Upper lobe of left lung (tissue), 6 donors: ENCODE measurements at regions not wholly inside any gene's neighbourhood (a gene's known extent, or its start where the extent isn't known, plus 50 kb on each side); places are given as distances from the start of the nearest gene placed in this dataset.

Source experiments
- ATAC-seq, 2 donors: fragments of 200-7000 bp; cut with Tn5 transposase; one replicate each; pipeline ENCODE4 v1.9.1; 2022; ENCODE audit warnings: mild to moderate bottlenecking in 2 of 2, moderate library complexity in 2 of 2; ENCODE audit not compliant: low FRiP score in 2 of 2
- DNase-seq, 2 donors: peaks; one replicate each; pipeline ENCODE4 v3.0.0-alpha.2; 2019 to 2020
- H3K27ac ChIP-seq, 4 donors: fragments of 200-600 bp; sonication (generic); one replicate each; pipeline ENCODE4 v1.5.1; 2016 to 2019
- H3K27me3 ChIP-seq, 4 donors: fragments of 200-600 bp; sonication (generic); one replicate each; pipeline ENCODE4 v1.5.1; 2017 to 2019
- H3K36me3 ChIP-seq, 4 donors: fragments of 200-600 bp; sonication (generic); one replicate each; pipeline ENCODE4 v1.5.1; 2016 to 2019
- H3K4me1 ChIP-seq, 4 donors: fragments of 200-600 bp; sonication (generic); one replicate each; pipeline ENCODE4 v1.5.1; 2018 to 2019
- H3K4me3 ChIP-seq, 4 donors: fragments of 200-600 bp; sonication (generic); one replicate each; pipeline ENCODE4 v1.5.1; 2017 to 2019; ENCODE audit warnings: mild to moderate bottlenecking in 2 of 4, moderate library complexity in 1 of 4
- H3K9me3 ChIP-seq, 4 donors: fragments of 200-600 bp; sonication (generic); one replicate each; pipeline ENCODE4 v1.5.1; 2018 to 2019
- EP300 ChIP-seq, 4 donors: sonication (generic); formaldehyde crosslinking; IDR thresholded peaks; one replicate each; pipeline ENCODE4 v1.5.1; 2017; ENCODE audit warnings: antibody characterized with exemption in 4 of 4, control low read depth in 2 of 4
- POLR2A ChIP-seq, 4 donors: fragments of 450-650 bp; IDR thresholded peaks; one replicate each; pipeline ENCODE4 v1.5.1; 2016 to 2017; ENCODE audit warnings: antibody characterized with exemption in 4 of 4, mild to moderate bottlenecking in 2 of 4
- POLR2AphosphoS5 ChIP-seq, 2 donors: sonication (generic); formaldehyde crosslinking; IDR thresholded peaks; one replicate each; pipeline ENCODE4 v1.5.1; 2017; ENCODE audit warnings: antibody characterized with exemption in 2 of 2
- WGBS, 2 donors: methylation state at CpG; one replicate each; pipeline ENCODE4 v1.1.5; 2017 to 2018; 5-methylcytosine and 5-hydroxymethylcytosine counted together
- TF ChIP-seq, protein P1 (sequence below), 6 experiments: fragments of 450-650 bp in 4 of 6; fragments of 200-600 bp in 2 of 6; sonication (generic) in 2 of 6; IDR thresholded peaks; one replicate each; pipeline ENCODE4 v1.5.1; 2016 to 2019; ENCODE audit warnings: antibody characterized with exemption in 6 of 6
- donor health status: DM: no; HTN: no; CAD: no; lungs with moderate emphysema.
- donor health status: DM: no; HTN: yes; CAD: no; lungs with severe emphysema.

DNA sequence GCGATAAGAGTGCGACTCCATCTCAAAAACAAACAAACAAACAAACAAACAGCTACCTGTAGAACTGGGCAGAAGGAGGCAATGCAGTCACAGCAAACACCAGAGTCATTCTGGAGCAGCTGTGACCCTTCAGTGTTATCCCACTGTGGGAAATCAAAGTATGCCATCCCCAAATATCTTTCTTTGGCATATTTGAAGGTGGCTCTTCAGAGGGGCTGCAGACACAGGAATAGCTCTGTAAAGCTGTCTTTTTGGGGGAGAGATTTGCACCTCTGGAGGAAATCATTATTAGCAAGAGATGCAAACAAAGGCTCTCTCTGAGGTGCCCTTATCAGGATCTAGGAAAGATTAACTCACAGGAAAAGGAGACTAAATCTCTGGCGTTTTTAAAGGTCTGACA is 98.5 kb upstream of the XPO1 start:
- no peak for ATAC-seq
- no peak overlapping the region for H3K27ac ChIP-seq
- TF ChIP-seq POLR2A (IDR thresholded peaks at IDR 0.05) = no peak
- TF ChIP-seq POLR2AphosphoS5 (IDR thresholded peaks at IDR 0.05) = no peak
- TF ChIP-seq EP300 (IDR thresholded peaks at IDR 0.05) = no peak
- TF ChIP-seq, protein P1, sequence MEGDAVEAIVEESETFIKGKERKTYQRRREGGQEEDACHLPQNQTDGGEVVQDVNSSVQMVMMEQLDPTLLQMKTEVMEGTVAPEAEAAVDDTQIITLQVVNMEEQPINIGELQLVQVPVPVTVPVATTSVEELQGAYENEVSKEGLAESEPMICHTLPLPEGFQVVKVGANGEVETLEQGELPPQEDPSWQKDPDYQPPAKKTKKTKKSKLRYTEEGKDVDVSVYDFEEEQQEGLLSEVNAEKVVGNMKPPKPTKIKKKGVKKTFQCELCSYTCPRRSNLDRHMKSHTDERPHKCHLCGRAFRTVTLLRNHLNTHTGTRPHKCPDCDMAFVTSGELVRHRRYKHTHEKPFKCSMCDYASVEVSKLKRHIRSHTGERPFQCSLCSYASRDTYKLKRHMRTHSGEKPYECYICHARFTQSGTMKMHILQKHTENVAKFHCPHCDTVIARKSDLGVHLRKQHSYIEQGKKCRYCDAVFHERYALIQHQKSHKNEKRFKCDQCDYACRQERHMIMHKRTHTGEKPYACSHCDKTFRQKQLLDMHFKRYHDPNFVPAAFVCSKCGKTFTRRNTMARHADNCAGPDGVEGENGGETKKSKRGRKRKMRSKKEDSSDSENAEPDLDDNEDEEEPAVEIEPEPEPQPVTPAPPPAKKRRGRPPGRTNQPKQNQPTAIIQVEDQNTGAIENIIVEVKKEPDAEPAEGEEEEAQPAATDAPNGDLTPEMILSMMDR (IDR thresholded peaks at IDR 0.05) = no peak
- H3K36me3 ChIP-seq = no peaks in the 10 kb centered on the region
- DNase-seq = no peak
- H3K9me3 ChIP-seq = no peaks in the 10 kb centered on the region
- peaks cover 0 to 4% (median 0%) of the 10 kb centered on the region in 4 donors for H3K4me1 ChIP-seq
- H3K27me3 ChIP-seq = no peaks in the 10 kb centered on the region
- no peak overlapping the region for H3K4me3 ChIP-seq
- 55 to 67% methylated on average over 3 of the region's 3 CpGs for WGBS, 2 donors

DNA sequence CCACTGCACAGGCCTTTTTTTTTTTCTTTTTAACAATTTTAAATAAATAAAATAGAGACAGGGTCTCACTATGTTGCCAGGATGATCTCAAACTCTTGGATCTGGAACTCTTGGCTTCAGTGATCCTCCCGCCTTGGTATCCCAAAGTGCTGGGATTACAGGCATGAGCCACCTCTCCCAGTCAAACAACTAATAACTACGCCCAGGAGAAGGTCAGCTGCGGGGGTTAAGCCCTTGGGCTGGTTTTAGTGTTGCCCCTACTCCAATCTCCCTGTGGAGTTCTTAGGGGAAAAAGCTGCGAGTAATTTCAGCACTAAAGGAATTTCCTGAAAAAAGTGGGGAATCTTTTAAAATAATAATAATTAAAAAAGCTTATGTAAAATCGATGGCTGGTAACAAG is 96.4 kb upstream of the XPO1 start:
- DNase-seq = no peak
- no peaks in the 10 kb centered on the region for H3K9me3 ChIP-seq
- 92% methylated on average over 5 of the region's 5 CpGs for WGBS, 2 donors
- H3K27ac ChIP-seq = no peak overlapping the region
- H3K27me3 ChIP-seq = no peaks in the 10 kb centered on the region
- no peak for TF ChIP-seq EP300 (IDR thresholded peaks at IDR 0.05)
- TF ChIP-seq POLR2A (IDR thresholded peaks at IDR 0.05) = no peak
- no peak for TF ChIP-seq POLR2AphosphoS5 (IDR thresholded peaks at IDR 0.05)
- TF ChIP-seq, protein P1 (IDR thresholded peaks at IDR 0.05) = no peak
- H3K4me3 ChIP-seq = no peak overlapping the region
- peaks cover 0 to 4% (median 0%) of the 10 kb centered on the region in 4 donors for H3K4me1 ChIP-seq
- H3K36me3 ChIP-seq = no peaks in the 10 kb centered on the region
- ATAC-seq = no peak

DNA sequence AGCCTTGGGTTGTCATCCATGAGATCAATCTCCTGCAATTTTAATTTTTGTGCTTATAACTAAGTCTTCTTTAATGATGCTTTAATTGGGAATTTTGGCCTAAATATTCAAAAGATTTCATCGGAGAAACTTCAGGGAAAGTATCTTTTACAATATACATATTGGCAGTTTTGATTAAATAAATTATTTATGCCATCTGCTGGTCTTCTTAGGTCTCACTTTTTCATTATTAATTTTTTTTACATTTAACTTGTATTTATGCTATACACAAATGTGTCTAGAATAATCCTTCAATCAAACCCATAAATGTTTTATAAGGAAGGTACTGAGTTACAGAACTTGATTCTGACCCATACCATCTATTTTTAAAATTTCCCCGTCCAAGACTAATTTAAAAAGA is 95.1 kb upstream of the XPO1 start:
- Histone ChIP-seq H3K27ac (no peak overlapping the region), H3K9me3 (no peaks in the 10 kb centered on the region), H3K27me3 (no peaks in the 10 kb centered on the region), H3K4me3 (no peak overlapping the region), H3K36me3 (no peaks in the 10 kb centered on the region), H3K4me1 (peaks cover 0 to 4% (median 0%) of the 10 kb centered on the region in 4 donors)
- no peak for TF ChIP-seq EP300 (IDR thresholded peaks at IDR 0.05)
- TF ChIP-seq, protein P1 (IDR thresholded peaks at IDR 0.05) = no peak
- TF ChIP-seq POLR2A (IDR thresholded peaks at IDR 0.05) = no peak
- DNase-seq (no peak), ATAC-seq (no peak)
- WGBS, 2 donors = 81 to 88% methylated on average over 2 of the region's 2 CpGs

DNA sequence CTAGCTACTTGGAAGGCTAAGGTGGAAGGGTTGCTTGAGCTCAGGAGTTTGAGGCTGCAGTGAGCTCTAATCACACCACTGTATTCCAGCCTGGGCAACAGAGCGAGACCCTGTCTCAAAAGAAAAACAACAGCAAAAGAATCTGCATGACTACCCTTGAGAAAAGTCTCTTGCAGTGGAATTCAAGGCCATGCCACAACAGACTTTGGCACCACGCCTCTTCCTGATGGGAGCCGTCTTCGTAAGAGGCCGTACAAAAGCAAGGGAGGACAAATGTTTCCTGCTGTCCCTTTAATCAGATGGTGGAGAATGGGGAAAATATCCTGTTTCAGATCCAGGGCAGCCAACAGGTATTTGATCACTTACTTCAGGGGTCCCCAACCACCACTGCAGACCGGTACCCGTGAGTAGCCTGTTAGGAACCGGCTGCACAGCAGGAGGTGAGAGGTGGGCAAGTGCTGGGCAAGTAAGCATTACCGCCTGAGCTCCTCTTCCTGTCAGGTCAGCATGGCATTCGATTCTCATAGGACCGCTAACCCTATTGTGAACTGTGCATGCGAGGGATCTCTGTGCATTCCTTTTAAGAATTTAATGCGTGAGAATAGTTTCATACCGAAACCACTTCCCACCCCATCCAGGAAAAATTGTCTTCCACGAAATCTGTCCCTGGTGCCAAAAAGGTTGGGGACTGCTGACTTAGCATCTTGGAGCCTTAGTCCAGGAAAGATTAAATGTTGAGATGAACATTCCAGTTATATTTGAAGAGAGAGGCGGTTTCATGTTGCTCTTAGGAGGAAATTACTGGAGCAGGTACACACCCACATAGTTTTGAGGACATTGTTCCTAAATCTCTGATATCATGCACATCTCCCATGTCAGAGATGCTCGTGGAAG is 94.4 kb upstream of the XPO1 start:
- ATAC-seq = no peak
- no peaks in the 10 kb centered on the region for H3K36me3 ChIP-seq
- no peaks in the 10 kb centered on the region for H3K27me3 ChIP-seq
- DNase-seq = no peak
- no peak overlapping the region for H3K27ac ChIP-seq
- TF ChIP-seq, protein P1 (IDR thresholded peaks at IDR 0.05) = no peak
- TF ChIP-seq POLR2A (IDR thresholded peaks at IDR 0.05) = no peak
- H3K4me3 ChIP-seq = no peak overlapping the region
- H3K4me1 ChIP-seq = peaks cover 0 to 4% (median 0%) of the 10 kb centered on the region in 4 donors
- WGBS, 2 donors = 62 to 73% methylated on average over 17 of the region's 17 CpGs
- no peaks in the 10 kb centered on the region for H3K9me3 ChIP-seq

DNA sequence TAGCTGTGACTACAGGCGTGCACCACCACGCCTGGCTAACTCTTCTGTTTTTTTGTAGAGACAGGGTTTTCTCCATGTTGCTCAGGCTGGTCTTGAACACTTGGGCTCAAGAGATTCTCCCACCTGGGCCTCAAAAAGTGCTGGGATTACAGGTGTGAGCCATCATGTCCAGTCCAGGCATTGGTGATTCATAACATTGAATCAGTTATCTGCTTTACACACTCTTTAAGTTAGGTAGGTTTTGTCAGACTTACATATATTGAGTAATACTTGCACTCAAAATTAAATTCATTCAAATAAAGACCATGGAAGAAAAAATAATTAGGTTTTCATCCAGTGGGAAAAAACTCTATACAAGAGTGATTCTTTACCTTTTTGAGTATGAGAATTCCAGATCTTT is 93.2 kb upstream of the XPO1 start:
- H3K9me3 ChIP-seq = no peaks in the 10 kb centered on the region
- 88 to 100% methylated on average over 2 of the region's 2 CpGs for WGBS, 2 donors
- H3K36me3 ChIP-seq = no peaks in the 10 kb centered on the region
- H3K27me3 ChIP-seq = no peaks in the 10 kb centered on the region
- H3K4me1 ChIP-seq = peaks cover 0 to 4% (median 0%) of the 10 kb centered on the region in 4 donors
- no peak overlapping the region for H3K27ac ChIP-seq
- no peak overlapping the region for H3K4me3 ChIP-seq
- no peak for DNase-seq
- TF ChIP-seq POLR2A (IDR thresholded peaks at IDR 0.05) (no peak), POLR2AphosphoS5 (IDR thresholded peaks at IDR 0.05) (no peak), EP300 (IDR thresholded peaks at IDR 0.05) (no peak)
- TF ChIP-seq, protein P1 (IDR thresholded peaks at IDR 0.05) = no peak
- no peak for ATAC-seq
